ENCODE measurements at regions not wholly inside any gene's neighbourhood (a gene's known extent, or its start where the extent isn't known, plus 50 kb on each side); places are given as distances from the start of the nearest gene placed in this dataset.

GRCh38 chr12:17084831-17085230, 478.9 kb upstream of the LMO3 start:
- Histone ChIP-seq H3K36me3 (no peaks in the 10 kb centered on the region), H3K27ac (no peak overlapping the region), H3K27me3 (ENCODE audit: insufficient read depth, low read depth, severe bottlenecking) (no peaks in the 10 kb centered on the region), H3K9me3 (ENCODE audit: severe bottlenecking) (no peaks in the 10 kb centered on the region), H3K4me3 (ENCODE audit: low read depth, low read length) (no peak overlapping the region)
- no peak for DNase-seq
- TF ChIP-seq CTCF (IDR thresholded peaks at IDR 0.05; ENCODE audit: low read depth, low read length) = no peak

- 0 out of 2 replicates have a peak, but pooled peaks have one; percentile 23 for TF ChIP-seq CTCF (IDR thresholded peaks at IDR 0.05; ENCODE audit: low read depth, low read length)
- no peaks in the 10 kb centered on the region for H3K27me3 ChIP-seq (ENCODE audit: insufficient read depth, low read depth, severe bottlenecking)
- no peak overlapping the region for H3K4me3 ChIP-seq (ENCODE audit: low read depth, low read length)
- no peaks in the 10 kb centered on the region for H3K36me3 ChIP-seq
- no peak for DNase-seq
- no peaks in the 10 kb centered on the region for H3K9me3 ChIP-seq (ENCODE audit: severe bottlenecking)
- no peak overlapping the region for H3K27ac ChIP-seq
Observed at GRCh38 chr12:17079251-17079909, 473.4 kb upstream of the LMO3 start.

GRCh38 chr12:17077594-17077993, 471.6 kb upstream of the LMO3 start:
- no peak overlapping the region for H3K27ac ChIP-seq
- H3K9me3 ChIP-seq (ENCODE audit: severe bottlenecking) = no peaks in the 10 kb centered on the region
- TF ChIP-seq CTCF (IDR thresholded peaks at IDR 0.05; ENCODE audit: low read depth, low read length) = no peak
- DNase-seq = no peak
- H3K27me3 ChIP-seq (ENCODE audit: insufficient read depth, low read depth, severe bottlenecking) = no peaks in the 10 kb centered on the region
- H3K36me3 ChIP-seq = no peaks in the 10 kb centered on the region
- H3K4me3 ChIP-seq (ENCODE audit: low read depth, low read length) = no peak overlapping the region

GRCh38 chr12:17076811-17077210, 470.8 kb upstream of the LMO3 start:
- H3K36me3 ChIP-seq = no peaks in the 10 kb centered on the region
- no peaks in the 10 kb centered on the region for H3K27me3 ChIP-seq (ENCODE audit: insufficient read depth, low read depth, severe bottlenecking)
- H3K4me3 ChIP-seq (ENCODE audit: low read depth, low read length) = no peak overlapping the region
- no peaks in the 10 kb centered on the region for H3K9me3 ChIP-seq (ENCODE audit: severe bottlenecking)
- TF ChIP-seq CTCF (IDR thresholded peaks at IDR 0.05; ENCODE audit: low read depth, low read length) = no peak
- DNase-seq = no peak
- H3K27ac ChIP-seq = no peak overlapping the region

GRCh38 chr12:17076028-17076744, 470.2 kb upstream of the LMO3 start:
- Histone ChIP-seq H3K4me3 (ENCODE audit: low read depth, low read length) (no peak overlapping the region), H3K27me3 (ENCODE audit: insufficient read depth, low read depth, severe bottlenecking) (no peaks in the 10 kb centered on the region), H3K27ac (no peak overlapping the region), H3K9me3 (ENCODE audit: severe bottlenecking) (no peaks in the 10 kb centered on the region), H3K36me3 (no peaks in the 10 kb centered on the region)
- DNase-seq = no peak
- TF ChIP-seq CTCF (IDR thresholded peaks at IDR 0.05; ENCODE audit: low read depth, low read length) = no peak
